Peyer's patch (tissue), 4 donors: ENCODE measurements at regions not wholly inside any gene's neighbourhood (a gene's known extent, or its start where the extent isn't known, plus 50 kb on each side); places are given as distances from the start of the nearest gene placed in this dataset.

ENCODE experiments used
- POLR2A ChIP-seq, 2 donors: fragments of 450-650 bp; IDR thresholded peaks; one replicate each; pipeline ENCODE4 v1.5.1; 2017; ENCODE audit warnings: antibody characterized with exemption in 2 of 2, mild to moderate bottlenecking in 2 of 2, moderate library complexity in 2 of 2
- TF ChIP-seq, protein P1 (sequence below), 6 experiments: fragments of 450-650 bp in 4 of 6; fragments of 200-600 bp in 2 of 6; sonication (generic) in 1 of 6; IDR thresholded peaks; one replicate each; pipeline ENCODE4 v1.5.1; 2017 to 2019; ENCODE audit warnings: antibody characterized with exemption in 6 of 6, mild to moderate bottlenecking in 3 of 6, moderate library complexity in 1 of 6

DNA sequence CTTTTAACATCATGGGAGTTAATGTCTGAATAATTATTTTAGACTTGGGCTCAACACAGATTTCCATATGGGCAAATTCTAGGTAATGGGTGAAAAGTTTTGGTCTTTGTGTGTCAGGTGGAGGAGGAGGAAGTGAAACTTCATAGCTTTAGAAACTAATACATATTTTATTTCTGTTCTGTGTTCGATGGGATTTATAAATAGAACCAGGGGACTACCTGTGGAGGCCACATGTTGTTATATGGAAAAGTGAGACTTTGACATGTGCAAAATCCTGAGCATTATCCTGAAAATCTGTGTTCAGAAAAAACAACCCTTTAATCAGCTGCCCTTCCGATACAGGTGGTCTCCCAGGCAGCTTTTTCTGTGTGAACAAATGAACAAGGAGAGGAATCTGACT lies 209.5 kb downstream of the SOX2 start:
- TF ChIP-seq, protein P1, sequence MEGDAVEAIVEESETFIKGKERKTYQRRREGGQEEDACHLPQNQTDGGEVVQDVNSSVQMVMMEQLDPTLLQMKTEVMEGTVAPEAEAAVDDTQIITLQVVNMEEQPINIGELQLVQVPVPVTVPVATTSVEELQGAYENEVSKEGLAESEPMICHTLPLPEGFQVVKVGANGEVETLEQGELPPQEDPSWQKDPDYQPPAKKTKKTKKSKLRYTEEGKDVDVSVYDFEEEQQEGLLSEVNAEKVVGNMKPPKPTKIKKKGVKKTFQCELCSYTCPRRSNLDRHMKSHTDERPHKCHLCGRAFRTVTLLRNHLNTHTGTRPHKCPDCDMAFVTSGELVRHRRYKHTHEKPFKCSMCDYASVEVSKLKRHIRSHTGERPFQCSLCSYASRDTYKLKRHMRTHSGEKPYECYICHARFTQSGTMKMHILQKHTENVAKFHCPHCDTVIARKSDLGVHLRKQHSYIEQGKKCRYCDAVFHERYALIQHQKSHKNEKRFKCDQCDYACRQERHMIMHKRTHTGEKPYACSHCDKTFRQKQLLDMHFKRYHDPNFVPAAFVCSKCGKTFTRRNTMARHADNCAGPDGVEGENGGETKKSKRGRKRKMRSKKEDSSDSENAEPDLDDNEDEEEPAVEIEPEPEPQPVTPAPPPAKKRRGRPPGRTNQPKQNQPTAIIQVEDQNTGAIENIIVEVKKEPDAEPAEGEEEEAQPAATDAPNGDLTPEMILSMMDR (IDR thresholded peaks at IDR 0.05) = no peak
- no peak for TF ChIP-seq POLR2A (IDR thresholded peaks at IDR 0.05)
